ENCODE measurements at regions not wholly inside any gene's neighbourhood (a gene's known extent, or its start where the extent isn't known, plus 50 kb on each side); places are given as distances from the start of the nearest gene placed in this dataset.

DNA sequence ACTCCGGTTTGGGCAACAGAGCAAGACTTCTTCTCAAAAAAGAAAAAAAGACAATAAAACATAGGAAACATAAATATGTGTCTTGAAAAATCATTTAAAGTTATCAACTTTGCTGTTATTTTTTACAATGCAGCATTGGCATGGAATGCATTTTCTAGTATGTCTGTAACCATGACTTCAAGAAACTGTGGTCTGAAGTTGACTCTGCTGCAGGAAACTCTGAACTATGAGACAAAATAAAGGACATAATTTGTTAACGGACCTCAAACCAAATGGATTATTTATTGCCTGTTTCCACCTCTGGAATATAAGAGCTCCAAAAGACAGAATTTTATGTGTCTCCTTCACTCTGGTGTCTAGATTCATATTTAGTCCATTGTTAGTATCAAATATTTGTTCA lies 79.1 kb downstream of the TRIB2 start:
- DNase-seq, result no peak

GRCh38 chr2:12796657-12797056 lies 79.9 kb downstream of the TRIB2 start:
- no peak for DNase-seq

DNA sequence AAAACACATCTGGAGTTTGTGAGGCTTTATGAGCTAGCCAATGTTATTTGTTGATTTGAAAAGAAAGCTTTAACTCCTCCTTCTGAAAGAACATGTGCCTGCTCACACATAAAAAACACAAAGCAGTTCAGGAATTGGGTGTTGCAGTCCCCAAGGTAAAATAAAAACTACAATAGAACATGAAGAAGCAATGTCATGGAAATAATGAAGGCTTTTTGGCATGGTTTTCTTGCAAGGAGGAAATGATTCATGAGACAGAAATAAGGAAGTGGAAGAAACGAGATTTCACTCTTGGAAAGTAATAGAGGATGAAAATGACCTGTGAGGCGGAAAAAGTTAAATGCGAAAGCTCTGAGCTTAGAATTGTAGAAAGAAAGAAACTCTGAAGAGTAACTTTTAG lies 81.1 kb downstream of the TRIB2 start:
- DNase-seq, result no peak

DNA sequence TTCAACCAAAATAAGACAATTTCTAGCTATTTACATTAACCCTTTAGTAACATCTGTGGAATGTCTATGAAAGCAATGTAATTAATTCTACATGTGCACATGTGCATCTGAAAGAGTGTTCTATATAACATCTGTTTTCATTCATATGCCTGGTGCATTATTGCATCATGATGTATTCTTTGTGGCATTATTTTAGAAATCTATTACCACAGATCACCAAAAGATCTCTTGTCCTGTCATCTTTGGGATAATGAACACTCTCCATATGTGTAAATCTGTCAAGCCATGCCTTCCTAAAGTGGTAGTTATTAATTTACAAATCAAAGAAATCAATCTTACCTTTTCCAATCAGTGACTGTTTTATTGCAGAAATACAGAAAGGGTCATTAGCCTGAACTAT lies 86.9 kb downstream of the TRIB2 start:
- DNase-seq, result no peak

DNA sequence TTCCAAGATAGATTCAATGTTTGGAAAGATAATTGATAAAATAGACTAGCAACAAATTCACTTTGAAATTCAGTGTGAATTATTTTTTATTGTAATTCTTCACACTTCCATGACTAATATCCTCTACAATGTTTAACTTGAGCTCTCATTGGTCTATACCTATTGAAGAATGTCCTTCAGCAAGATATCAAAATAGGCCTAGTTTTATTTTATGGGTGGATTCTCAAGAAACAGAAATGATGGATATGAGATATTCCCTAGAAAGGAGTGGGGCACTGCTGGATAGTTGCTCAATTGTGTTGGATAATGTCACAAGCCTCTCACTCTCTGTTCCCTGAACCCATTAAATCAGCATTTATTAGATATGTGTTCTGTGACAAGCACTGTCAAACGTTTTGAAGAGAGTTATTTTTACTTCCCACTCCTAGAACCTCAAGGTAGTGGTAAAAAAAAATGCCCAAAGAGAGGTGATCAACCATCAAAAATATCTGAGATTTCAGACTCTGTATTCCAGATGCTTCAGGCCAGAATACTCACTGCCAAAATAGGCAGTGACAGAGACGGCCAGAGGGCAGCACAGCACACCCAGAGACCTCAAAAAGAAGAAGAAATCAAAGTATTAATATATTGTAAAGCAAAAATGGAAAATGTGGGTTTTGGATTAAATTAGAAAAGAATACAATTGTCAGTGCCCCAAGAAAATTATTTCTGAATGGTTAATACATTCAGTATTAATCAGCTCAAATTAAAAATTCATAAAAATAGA lies 87.5 kb downstream of the TRIB2 start:
- no peak for DNase-seq

DNA sequence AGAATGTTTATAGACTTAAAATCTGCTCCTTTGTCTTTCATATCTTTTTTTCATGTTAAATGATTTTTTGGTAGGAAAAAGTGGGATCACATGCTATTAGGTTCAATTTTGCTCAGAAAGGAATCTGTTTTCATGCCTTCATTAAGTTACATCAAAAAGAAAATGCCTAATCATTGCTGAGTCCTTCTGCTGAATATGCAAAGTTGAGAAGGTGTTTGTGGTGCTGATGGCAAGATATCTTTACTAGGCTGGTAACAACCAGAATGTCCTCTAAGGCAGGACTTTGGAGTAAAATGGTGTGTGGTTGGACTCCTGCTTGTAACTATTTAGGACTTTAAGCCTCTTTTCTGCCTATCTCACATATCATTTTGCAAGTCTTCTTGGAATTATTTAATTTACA lies 88.3 kb downstream of the TRIB2 start:
- DNase-seq, result no peak

DNA sequence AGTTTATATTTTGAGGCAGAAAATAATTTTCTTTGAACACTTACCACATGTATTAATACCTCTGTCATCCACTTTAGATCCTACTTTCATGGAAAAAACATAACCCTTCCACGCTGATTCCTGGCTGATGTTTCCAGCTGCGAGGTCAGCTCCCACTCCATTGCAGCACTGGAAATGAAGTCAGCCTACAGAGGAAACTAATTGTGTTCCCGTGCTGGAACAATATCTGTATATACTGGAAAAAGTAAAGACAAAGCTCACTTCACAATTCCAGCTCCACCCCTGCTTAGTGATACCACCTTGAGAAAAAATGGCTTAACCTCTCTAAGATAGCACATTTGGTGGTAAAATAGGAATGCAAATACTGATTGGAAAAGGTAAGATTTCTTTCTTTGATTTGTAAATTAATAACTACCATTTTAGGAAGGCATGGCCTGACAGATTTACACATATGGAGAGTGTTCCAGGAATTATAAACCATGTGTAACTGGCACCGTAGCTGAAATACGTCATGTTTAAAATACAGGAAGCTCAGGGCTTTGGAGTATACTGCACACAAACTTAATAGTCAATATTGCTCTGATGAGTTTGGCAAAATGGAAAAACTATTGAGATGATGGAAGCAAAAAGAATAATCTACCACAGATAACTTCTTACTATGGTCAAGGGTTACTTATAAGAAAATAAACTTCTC lies 90.0 kb downstream of the TRIB2 start:
- DNase-seq, result no peak

- DNase-seq, result no peak
Measured at GRCh38 chr2:12807907-12808810, 91.4 kb downstream of the TRIB2 start.

GRCh38 chr2:12809526-12809925 lies 92.8 kb downstream of the TRIB2 start:
- DNase-seq, result no peak

- no peak for DNase-seq
Measured at GRCh38 chr2:12811916-12812315, 95.2 kb downstream of the TRIB2 start.

DNA sequence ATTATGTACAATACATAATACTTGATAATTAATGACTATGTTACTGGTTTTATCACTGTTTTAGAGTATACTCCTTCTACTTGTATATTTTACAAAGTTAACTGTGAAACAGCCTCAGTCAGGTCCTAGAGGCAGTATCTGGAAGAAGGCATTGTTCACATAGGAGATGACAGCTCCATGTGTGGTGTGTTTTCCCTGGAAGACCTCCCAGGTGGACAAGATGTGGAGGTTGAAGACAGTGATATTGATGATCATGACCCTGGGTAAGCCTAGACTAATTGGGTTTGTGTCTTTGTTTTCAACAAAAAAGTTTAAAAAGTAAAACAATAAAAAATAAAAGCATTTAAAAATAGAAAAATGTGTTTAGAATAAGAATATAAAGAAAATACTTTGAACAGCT lies 96.4 kb downstream of the TRIB2 start:
- DNase-seq, result no peak

DNA sequence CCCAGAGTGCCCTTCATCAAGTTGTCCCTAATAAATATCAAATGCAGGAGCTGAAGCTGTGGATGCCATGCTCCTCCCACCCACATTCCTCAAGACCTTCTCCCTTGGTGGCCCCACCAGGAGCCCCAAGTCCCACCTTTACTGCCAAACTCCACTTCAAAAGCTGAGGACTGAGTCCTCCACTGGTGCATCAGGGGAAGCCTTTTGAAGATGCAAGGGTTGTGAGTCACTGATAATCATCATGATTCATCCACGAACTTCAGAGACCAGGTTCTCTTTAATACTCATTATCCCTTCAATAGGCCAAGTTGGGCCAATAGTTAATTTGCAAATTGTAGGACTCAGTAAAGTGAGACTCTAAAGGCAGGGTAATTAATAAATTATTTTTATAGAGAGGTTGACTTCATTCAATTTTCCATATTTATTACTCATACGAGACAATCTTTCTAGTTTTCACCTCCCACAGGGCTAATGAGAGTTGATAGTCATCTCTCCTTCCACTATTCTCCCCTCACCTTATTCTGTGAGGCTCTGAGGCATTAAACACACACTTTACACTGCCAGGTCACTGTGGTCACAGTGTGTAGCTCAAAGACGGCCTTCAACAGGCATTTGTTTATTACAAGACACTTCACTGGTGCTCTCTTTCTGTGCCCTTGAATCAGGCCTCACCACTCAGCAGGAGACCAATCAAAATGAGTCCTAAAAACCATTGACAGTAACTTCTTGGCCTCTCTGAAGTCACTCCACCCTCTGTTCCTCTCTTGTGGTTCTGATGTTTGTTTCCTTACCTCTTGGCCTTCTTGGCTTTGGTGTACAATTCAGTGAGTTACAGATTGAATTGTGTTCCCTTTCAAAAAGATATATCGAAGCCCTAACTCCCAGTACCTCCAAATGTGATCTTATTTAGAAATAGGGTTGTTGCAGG lies 99.9 kb downstream of the TRIB2 start:
- no peak for DNase-seq

- no peak for DNase-seq
Measured at GRCh38 chr2:12817870-12818269, 101.1 kb downstream of the TRIB2 start.

DNA sequence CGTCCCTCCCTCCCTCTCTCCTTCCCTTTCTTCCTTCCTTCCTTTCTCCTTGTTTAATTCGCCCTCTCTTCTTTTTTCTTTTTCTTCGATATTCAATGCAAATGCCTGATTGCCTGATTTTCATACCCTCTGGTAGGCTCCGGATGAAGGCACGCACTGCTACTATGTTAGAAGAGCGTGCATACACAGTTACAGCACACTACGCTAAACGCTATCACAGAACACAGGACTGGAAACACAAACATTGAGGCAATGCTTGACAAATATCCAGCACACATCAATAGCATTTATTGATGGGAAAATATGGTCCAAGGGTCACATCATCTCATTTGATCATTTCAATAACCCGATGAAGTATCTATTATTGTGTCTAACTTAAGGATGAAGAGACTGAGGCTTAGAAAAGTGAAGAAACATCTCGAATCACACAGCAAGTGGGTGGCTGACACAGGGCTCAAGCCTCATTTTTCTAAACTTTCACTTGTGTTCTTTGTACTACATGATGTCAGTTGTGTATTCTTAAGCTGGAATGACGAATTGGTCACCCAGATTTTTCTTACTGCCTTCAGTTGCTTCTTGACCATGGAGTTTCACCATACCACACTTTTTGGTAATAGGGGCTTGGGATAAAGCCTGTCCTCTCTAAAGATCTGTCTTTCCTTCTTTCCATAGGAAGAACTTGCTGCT lies 101.8 kb downstream of the TRIB2 start:
- DNase-seq, result no peak

- no peak for DNase-seq
Measured at GRCh38 chr2:12819103-12819475, 102.4 kb downstream of the TRIB2 start.

DNA sequence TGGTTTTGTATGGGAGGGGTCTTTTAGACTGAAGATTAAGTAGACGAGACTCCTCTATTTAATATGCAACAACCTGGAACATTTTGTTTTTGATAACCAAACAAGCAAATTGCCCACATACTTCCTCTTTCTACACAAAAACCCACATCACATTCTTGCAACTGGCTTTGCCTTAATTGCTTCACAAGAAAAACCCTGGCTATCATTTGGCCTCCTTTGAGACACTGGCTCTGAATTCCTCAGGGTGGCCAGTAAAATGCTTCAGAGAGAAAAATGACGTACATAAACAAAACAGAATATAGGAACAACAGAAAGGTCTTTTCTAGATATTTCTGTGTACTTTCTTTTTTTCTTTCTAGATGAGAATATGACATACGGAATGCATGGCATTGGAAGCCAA lies 103.0 kb downstream of the TRIB2 start:
- DNase-seq, result no peak

GRCh38 chr2:12821656-12822055 lies 104.9 kb downstream of the TRIB2 start:
- no peak for DNase-seq

- no peak for DNase-seq
Measured at GRCh38 chr2:12824351-12824777, 107.6 kb downstream of the TRIB2 start.

- no peak for DNase-seq
Measured at GRCh38 chr2:12824778-12825379, 108.1 kb downstream of the TRIB2 start.

GRCh38 chr2:12826781-12827180 lies 110.0 kb downstream of the TRIB2 start:
- no peak for DNase-seq

GRCh38 chr2:12827721-12828120 lies 111.0 kb downstream of the TRIB2 start:
- no peak for DNase-seq
